ENCODE measurements at regions not wholly inside any gene's neighbourhood (a gene's known extent, or its start where the extent isn't known, plus 50 kb on each side); places are given as distances from the start of the nearest gene placed in this dataset.

DNA sequence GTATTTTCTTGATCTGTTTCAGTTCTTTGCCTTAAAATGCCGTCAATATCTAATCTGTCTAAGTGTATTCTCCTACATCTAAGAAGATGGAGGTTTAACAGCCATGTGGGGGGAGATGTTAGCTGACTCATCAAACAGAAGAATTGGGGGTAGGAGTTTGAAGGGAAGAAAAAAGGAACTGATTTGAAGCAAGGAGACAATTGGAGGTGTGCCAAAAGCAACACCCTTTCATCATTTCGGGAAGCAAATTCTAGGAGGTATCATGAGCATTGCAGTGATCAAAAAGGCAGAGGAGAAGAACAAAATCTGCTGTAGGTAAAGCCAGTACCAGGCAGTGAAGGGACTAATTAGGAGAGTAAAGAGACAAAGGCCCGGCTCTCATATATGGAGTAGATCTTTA, 337.3 kb upstream of the TBC1D5 start:
- TF ChIP-seq CEBPB (IDR thresholded peaks at IDR 0.05), result no peak
- no peak for TF ChIP-seq TAF1 (IDR thresholded peaks at IDR 0.05; ENCODE audit: low read depth)
- TF ChIP-seq, protein P1, sequence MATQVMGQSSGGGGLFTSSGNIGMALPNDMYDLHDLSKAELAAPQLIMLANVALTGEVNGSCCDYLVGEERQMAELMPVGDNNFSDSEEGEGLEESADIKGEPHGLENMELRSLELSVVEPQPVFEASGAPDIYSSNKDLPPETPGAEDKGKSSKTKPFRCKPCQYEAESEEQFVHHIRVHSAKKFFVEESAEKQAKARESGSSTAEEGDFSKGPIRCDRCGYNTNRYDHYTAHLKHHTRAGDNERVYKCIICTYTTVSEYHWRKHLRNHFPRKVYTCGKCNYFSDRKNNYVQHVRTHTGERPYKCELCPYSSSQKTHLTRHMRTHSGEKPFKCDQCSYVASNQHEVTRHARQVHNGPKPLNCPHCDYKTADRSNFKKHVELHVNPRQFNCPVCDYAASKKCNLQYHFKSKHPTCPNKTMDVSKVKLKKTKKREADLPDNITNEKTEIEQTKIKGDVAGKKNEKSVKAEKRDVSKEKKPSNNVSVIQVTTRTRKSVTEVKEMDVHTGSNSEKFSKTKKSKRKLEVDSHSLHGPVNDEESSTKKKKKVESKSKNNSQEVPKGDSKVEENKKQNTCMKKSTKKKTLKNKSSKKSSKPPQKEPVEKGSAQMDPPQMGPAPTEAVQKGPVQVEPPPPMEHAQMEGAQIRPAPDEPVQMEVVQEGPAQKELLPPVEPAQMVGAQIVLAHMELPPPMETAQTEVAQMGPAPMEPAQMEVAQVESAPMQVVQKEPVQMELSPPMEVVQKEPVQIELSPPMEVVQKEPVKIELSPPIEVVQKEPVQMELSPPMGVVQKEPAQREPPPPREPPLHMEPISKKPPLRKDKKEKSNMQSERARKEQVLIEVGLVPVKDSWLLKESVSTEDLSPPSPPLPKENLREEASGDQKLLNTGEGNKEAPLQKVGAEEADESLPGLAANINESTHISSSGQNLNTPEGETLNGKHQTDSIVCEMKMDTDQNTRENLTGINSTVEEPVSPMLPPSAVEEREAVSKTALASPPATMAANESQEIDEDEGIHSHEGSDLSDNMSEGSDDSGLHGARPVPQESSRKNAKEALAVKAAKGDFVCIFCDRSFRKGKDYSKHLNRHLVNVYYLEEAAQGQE (IDR thresholded peaks at IDR 0.05; ENCODE audit: low read depth), result no peak
- no peak for TF ChIP-seq TCF12 (IDR thresholded peaks at IDR 0.05; ENCODE audit: low read depth)
- no peak for TF ChIP-seq YY1 (IDR thresholded peaks at IDR 0.05; ENCODE audit: low read depth)
- TF ChIP-seq TEAD4 (IDR thresholded peaks at IDR 0.05), result no peak
- TF ChIP-seq FOXM1 (IDR thresholded peaks at IDR 0.05; ENCODE audit: borderline replicate concordance, low read depth), result no peak

Data from Ishikawa (cell line).